ENCODE measurements at regions not wholly inside any gene's neighbourhood (a gene's known extent, or its start where the extent isn't known, plus 50 kb on each side); places are given as distances from the start of the nearest gene placed in this dataset.
"Not testable (repeated sequence)": the region's sequence is repeated elsewhere in the genome, so short reads cannot be mapped to it uniquely, and the experiment has no call there.

DNA sequence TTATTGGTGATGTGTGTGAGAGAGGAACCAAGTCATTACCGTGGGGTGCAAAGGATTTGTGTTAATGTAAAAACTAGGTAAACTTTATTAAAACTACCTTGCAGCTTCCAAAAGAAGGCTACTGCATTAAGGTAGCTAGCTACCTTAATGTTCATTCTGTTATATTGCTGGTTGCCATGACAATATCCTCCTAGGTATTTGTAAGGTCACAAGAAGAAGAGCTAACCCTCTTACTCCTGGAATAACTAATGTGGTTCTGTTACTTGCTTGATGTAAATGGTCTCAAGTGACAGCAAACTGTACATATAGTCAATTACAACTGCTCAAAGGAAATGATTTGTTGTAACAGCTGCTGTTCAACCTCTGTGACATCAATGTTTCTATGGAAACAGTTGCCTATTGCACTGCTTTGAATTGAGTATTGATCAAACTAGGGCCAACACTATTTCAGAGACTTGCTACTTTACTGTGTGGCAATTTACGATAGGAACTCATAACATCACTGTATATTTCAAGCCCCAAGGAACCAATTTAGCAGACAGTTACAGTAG, 319.8 kb upstream of the HNRNPA3 start:
- no peaks in the 10 kb centered on the region for H3K9me3 ChIP-seq (ENCODE audit: control insufficient read depth in 1 of 2, low read length in 2 of 2)
- H3K4me3 ChIP-seq (ENCODE audit: low read depth in 1 of 2, low read length in 2 of 2), result no peak overlapping the region
- no peaks in the 10 kb centered on the region for H3K4me1 ChIP-seq (ENCODE audit: control insufficient read depth in 1 of 2, insufficient read depth in 2 of 2, low read length in 2 of 2)
- no peak overlapping the region for H3K27ac ChIP-seq (ENCODE audit: low read length)
- no peaks in the 10 kb centered on the region for H3K36me3 ChIP-seq (ENCODE audit: control insufficient read depth in 1 of 2, insufficient read depth in 2 of 2, low read length in 2 of 2)
- H3K27me3 ChIP-seq (ENCODE audit: low read depth, low read length), result no peaks in the 10 kb centered on the region

DNA sequence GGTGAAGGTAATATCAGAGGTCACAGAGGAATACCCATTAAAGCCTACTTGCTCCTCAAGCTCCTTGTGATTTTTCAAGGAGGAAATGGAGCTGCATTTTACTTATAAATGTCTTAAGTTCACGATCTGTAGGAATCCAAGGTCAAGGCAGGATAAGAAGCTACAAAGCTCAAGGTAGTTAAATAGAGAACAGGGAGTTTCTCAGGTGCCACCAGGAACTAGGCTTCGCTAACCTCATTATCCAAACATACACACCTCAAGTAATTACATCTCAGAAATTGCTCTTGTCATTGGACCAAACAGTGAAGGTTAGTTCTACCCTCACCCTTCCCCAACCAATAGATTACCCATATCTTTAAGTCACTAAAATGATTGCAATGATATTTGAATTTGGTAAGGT, 317.4 kb upstream of the HNRNPA3 start:
- no peaks in the 10 kb centered on the region for H3K36me3 ChIP-seq (ENCODE audit: control insufficient read depth in 1 of 2, insufficient read depth in 2 of 2, low read length in 2 of 2)
- H3K27ac ChIP-seq (ENCODE audit: low read length), result no peak overlapping the region
- no peaks in the 10 kb centered on the region for H3K27me3 ChIP-seq (ENCODE audit: low read depth, low read length)
- H3K9me3 ChIP-seq (ENCODE audit: control insufficient read depth in 1 of 2, low read length in 2 of 2), result no peaks in the 10 kb centered on the region
- H3K4me1 ChIP-seq (ENCODE audit: control insufficient read depth in 1 of 2, insufficient read depth in 2 of 2, low read length in 2 of 2), result no peaks in the 10 kb centered on the region
- H3K4me3 ChIP-seq (ENCODE audit: low read depth in 1 of 2, low read length in 2 of 2), result no peak overlapping the region

GRCh38 chr2:176902454-176902853, 310.1 kb upstream of the HNRNPA3 start:
- Histone ChIP-seq H3K27ac (ENCODE audit: low read length) (no peak overlapping the region), H3K4me3 (ENCODE audit: low read depth in 1 of 2, low read length in 2 of 2) (no peak overlapping the region), H3K9me3 (ENCODE audit: control insufficient read depth in 1 of 2, low read length in 2 of 2) (no peaks in the 10 kb centered on the region), H3K27me3 (ENCODE audit: low read depth, low read length) (no peaks in the 10 kb centered on the region), H3K4me1 (ENCODE audit: control insufficient read depth in 1 of 2, insufficient read depth in 2 of 2, low read length in 2 of 2) (no peaks in the 10 kb centered on the region), H3K36me3 (ENCODE audit: control insufficient read depth in 1 of 2, insufficient read depth in 2 of 2, low read length in 2 of 2) (no peaks in the 10 kb centered on the region)

DNA sequence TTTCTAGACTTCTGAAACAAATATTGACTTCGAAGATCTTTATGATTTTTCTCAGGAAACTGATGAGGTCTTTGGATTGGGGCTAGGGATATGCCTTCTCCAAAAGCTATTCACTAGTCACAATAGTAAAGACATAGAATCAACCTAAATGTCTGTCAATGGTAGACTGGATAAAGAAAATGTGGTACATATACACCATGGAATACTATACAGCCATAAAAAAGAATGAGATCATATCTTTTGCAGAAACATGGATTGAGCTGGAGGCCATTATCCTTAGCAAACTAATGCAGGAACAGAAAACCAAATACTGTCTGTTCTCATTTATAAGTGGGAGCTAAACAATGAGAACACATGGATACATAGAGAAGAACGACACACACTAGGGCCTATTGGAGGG, 308.5 kb upstream of the HNRNPA3 start:
- H3K27me3 ChIP-seq (ENCODE audit: low read depth, low read length); H3K4me3 ChIP-seq (ENCODE audit: low read depth in 1 of 2, low read length in 2 of 2); H3K36me3 ChIP-seq (ENCODE audit: control insufficient read depth in 1 of 2, insufficient read depth in 2 of 2, low read length in 2 of 2); H3K9me3 ChIP-seq (ENCODE audit: control insufficient read depth in 1 of 2, low read length in 2 of 2); H3K4me1 ChIP-seq (ENCODE audit: control insufficient read depth in 1 of 2, insufficient read depth in 2 of 2, low read length in 2 of 2); H3K27ac ChIP-seq (ENCODE audit: low read length): not testable (repeated sequence)

DNA sequence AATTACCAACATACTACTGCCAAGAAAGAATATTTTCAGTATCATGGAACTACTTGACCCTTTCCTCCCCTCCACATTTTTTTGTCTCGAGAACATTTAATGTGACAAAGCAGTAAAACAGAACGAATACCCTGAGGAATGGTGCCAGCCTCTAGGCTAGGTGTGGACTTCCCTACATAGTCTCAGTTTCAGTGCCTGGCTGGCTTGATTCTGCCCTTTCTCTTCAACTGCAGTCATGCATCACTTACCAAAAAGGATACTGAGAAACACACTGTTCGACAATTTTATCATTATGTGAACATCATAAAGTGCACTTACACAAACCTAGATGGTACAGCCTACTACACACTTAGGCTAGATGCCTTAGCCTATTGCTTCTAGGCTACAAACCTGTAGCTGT, 305.3 kb upstream of the HNRNPA3 start:
- Histone ChIP-seq H3K36me3 (ENCODE audit: control insufficient read depth in 1 of 2, insufficient read depth in 2 of 2, low read length in 2 of 2) (no peaks in the 10 kb centered on the region), H3K27ac (ENCODE audit: low read length) (no peak overlapping the region), H3K4me3 (ENCODE audit: low read depth in 1 of 2, low read length in 2 of 2) (no peak overlapping the region), H3K27me3 (ENCODE audit: low read depth, low read length) (no peaks in the 10 kb centered on the region), H3K9me3 (ENCODE audit: control insufficient read depth in 1 of 2, low read length in 2 of 2) (no peaks in the 10 kb centered on the region), H3K4me1 (ENCODE audit: control insufficient read depth in 1 of 2, insufficient read depth in 2 of 2, low read length in 2 of 2) (no peaks in the 10 kb centered on the region)

DNA sequence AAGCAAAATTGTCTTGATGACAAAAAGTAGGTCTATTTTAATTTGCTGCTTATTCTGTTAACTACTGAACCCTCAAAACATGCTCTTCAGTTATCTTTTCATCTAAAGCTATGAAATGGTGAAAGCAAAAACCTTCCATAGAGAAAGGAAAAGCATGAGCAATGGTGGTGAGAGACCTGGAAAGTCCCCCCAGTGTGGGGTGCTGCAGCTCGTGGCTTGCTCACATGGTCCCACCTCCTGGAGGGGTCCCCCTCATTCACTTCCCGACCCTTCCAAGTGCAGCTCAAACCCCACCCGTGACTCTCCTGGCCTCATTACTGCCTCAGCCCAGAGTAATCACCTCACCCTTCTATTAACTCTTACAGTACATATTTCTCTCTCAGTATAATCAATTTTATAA, 301.8 kb upstream of the HNRNPA3 start:
- Histone ChIP-seq H3K9me3 (ENCODE audit: control insufficient read depth in 1 of 2, low read length in 2 of 2) (no peaks in the 10 kb centered on the region), H3K36me3 (ENCODE audit: control insufficient read depth in 1 of 2, insufficient read depth in 2 of 2, low read length in 2 of 2) (no peaks in the 10 kb centered on the region), H3K4me1 (ENCODE audit: control insufficient read depth in 1 of 2, insufficient read depth in 2 of 2, low read length in 2 of 2) (no peaks in the 10 kb centered on the region), H3K4me3 (ENCODE audit: low read depth in 1 of 2, low read length in 2 of 2) (no peak overlapping the region), H3K27me3 (ENCODE audit: low read depth, low read length) (no peaks in the 10 kb centered on the region), H3K27ac (ENCODE audit: low read length) (no peak overlapping the region)

GRCh38 chr2:176913955-176914354, 298.6 kb upstream of the HNRNPA3 start:
- H3K9me3 ChIP-seq (ENCODE audit: control insufficient read depth in 1 of 2, low read length in 2 of 2), result no peaks in the 10 kb centered on the region
- H3K4me3 ChIP-seq (ENCODE audit: low read depth in 1 of 2, low read length in 2 of 2), result no peak overlapping the region
- H3K36me3 ChIP-seq (ENCODE audit: control insufficient read depth in 1 of 2, insufficient read depth in 2 of 2, low read length in 2 of 2), result no peaks in the 10 kb centered on the region
- no peak overlapping the region for H3K27ac ChIP-seq (ENCODE audit: low read length)
- no peaks in the 10 kb centered on the region for H3K27me3 ChIP-seq (ENCODE audit: low read depth, low read length)
- no peaks in the 10 kb centered on the region for H3K4me1 ChIP-seq (ENCODE audit: control insufficient read depth in 1 of 2, insufficient read depth in 2 of 2, low read length in 2 of 2)

- Histone ChIP-seq H3K27ac (ENCODE audit: low read length) (no peak overlapping the region), H3K36me3 (ENCODE audit: control insufficient read depth in 1 of 2, insufficient read depth in 2 of 2, low read length in 2 of 2) (no peaks in the 10 kb centered on the region), H3K27me3 (ENCODE audit: low read depth, low read length) (no peaks in the 10 kb centered on the region), H3K4me1 (ENCODE audit: control insufficient read depth in 1 of 2, insufficient read depth in 2 of 2, low read length in 2 of 2) (no peaks in the 10 kb centered on the region), H3K4me3 (ENCODE audit: low read depth in 1 of 2, low read length in 2 of 2) (no peak overlapping the region), H3K9me3 (ENCODE audit: control insufficient read depth in 1 of 2, low read length in 2 of 2) (no peaks in the 10 kb centered on the region)
These were observed 298.2 kb upstream of the HNRNPA3 start for GRCh38 chr2:176914371-176914770.

GRCh38 chr2:176922545-176922944, 290.0 kb upstream of the HNRNPA3 start:
- not testable (repeated sequence) for H3K36me3 ChIP-seq (ENCODE audit: control insufficient read depth in 1 of 2, insufficient read depth in 2 of 2, low read length in 2 of 2); H3K27ac ChIP-seq (ENCODE audit: low read length); H3K4me3 ChIP-seq (ENCODE audit: low read depth in 1 of 2, low read length in 2 of 2); H3K27me3 ChIP-seq (ENCODE audit: low read depth, low read length); H3K4me1 ChIP-seq (ENCODE audit: control insufficient read depth in 1 of 2, insufficient read depth in 2 of 2, low read length in 2 of 2); H3K9me3 ChIP-seq (ENCODE audit: control insufficient read depth in 1 of 2, low read length in 2 of 2)

GRCh38 chr2:176923205-176923604, 289.4 kb upstream of the HNRNPA3 start:
- no peaks in the 10 kb centered on the region for H3K4me1 ChIP-seq (ENCODE audit: control insufficient read depth in 1 of 2, insufficient read depth in 2 of 2, low read length in 2 of 2)
- no peaks in the 10 kb centered on the region for H3K36me3 ChIP-seq (ENCODE audit: control insufficient read depth in 1 of 2, insufficient read depth in 2 of 2, low read length in 2 of 2)
- no peaks in the 10 kb centered on the region for H3K27me3 ChIP-seq (ENCODE audit: low read depth, low read length)
- no peak overlapping the region for H3K27ac ChIP-seq (ENCODE audit: low read length)
- no peak overlapping the region for H3K4me3 ChIP-seq (ENCODE audit: low read depth in 1 of 2, low read length in 2 of 2)
- peaks cover 0 to 2% of the 10 kb centered on the region in 2 donors for H3K9me3 ChIP-seq (ENCODE audit: control insufficient read depth in 1 of 2, low read length in 2 of 2)

DNA sequence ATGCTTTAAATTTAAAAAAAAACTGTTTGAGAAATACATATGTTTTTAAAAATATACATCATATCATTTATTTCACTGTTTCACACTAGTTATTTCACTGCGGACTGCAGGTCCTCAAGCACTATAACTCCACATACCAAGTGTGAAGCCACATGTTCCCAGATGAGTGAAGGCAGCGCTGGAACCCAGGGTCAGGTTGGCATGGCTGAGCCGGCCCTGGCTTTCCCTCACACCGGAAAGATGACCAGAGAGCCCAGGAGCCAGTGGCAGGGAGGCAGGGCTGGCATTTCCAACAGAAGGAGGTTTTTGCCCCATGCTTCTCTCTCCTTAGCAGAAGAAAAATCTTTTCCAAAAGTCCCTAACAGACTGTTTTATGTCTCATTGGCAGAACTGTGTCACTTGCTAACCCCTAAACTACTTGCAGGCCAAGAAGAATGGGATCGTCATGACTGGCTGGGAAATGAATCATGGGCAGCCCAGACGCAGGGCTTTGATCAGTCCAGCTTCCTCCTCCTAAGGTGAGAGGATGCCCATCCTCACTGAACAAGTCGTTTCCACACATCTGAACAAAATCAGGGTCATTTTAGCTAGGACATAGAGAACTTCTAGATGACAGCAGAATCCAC, 287.6 kb upstream of the HNRNPA3 start:
- Histone ChIP-seq H3K4me1 (ENCODE audit: control insufficient read depth in 1 of 2, insufficient read depth in 2 of 2, low read length in 2 of 2) (no peaks in the 10 kb centered on the region), H3K36me3 (ENCODE audit: control insufficient read depth in 1 of 2, insufficient read depth in 2 of 2, low read length in 2 of 2) (no peaks in the 10 kb centered on the region), H3K4me3 (ENCODE audit: low read depth in 1 of 2, low read length in 2 of 2) (no peak overlapping the region), H3K9me3 (ENCODE audit: control insufficient read depth in 1 of 2, low read length in 2 of 2) (peaks cover 0 to 2% of the 10 kb centered on the region in 2 donors), H3K27ac (ENCODE audit: low read length) (no peak overlapping the region), H3K27me3 (ENCODE audit: low read depth, low read length) (no peaks in the 10 kb centered on the region)

DNA sequence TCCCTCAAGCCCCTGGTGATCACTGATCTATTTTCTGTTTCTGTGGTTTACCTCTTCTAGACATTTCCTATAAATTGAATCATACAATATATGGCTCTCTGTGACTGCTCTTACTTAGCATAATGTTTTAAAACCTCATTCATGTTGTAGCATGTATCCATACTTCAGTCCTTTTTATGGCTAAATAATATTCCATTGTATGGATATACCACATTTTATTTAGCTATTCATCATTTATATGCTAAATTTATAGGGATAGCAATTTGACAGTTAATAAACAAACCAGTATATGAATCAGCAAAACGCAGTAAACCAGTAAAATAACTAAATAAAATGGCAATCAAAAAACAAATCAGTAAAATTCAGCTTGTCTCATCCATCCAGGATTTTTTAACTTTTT, 286.1 kb upstream of the HNRNPA3 start:
- Histone ChIP-seq H3K27me3 (ENCODE audit: low read depth, low read length) (no peaks in the 10 kb centered on the region), H3K27ac (ENCODE audit: low read length) (no peak overlapping the region), H3K4me1 (ENCODE audit: control insufficient read depth in 1 of 2, insufficient read depth in 2 of 2, low read length in 2 of 2) (no peaks in the 10 kb centered on the region), H3K4me3 (ENCODE audit: low read depth in 1 of 2, low read length in 2 of 2) (no peak overlapping the region), H3K9me3 (ENCODE audit: control insufficient read depth in 1 of 2, low read length in 2 of 2) (peaks cover 0 to 2% of the 10 kb centered on the region in 2 donors), H3K36me3 (ENCODE audit: control insufficient read depth in 1 of 2, insufficient read depth in 2 of 2, low read length in 2 of 2) (no peaks in the 10 kb centered on the region)
